Adrenal gland (tissue), 9 donors: ENCODE measurements at regions not wholly inside any gene's neighbourhood (a gene's known extent, or its start where the extent isn't known, plus 50 kb on each side); places are given as distances from the start of the nearest gene placed in this dataset.

Source experiments
- DNase-seq, 7 donors: peaks; one replicate each; pipeline ENCODE4 v3.0.0-alpha.2; 2019 to 2020
- H3K27ac ChIP-seq, 5 donors: fragments of 200-600 bp; sonication (generic) in 4 of 5; 1 replicate in 3 of 5; 2 replicates in 2 of 5; pipeline versions ENCODE4 v1.5.1 to v1.8.0; 2016 to 2020; ENCODE audit warnings: mild to moderate bottlenecking in 1 of 5
- H3K27me3 ChIP-seq: fragments of 200-600 bp; 2 replicates; pipeline ENCODE4 v1.8.0; 2021
- H3K36me3 ChIP-seq, 2 donors: fragments of 200-600 bp; replicated peaks in 1 of 2; 1 replicate in 1 of 2; 2 replicates in 1 of 2; pipeline versions ENCODE4 v1.5.1 to v1.8.0; 2018 to 2022
- H3K4me1 ChIP-seq, 2 donors: fragments of 200-600 bp; replicated peaks in 1 of 2; 1 replicate in 1 of 2; 2 replicates in 1 of 2; pipeline versions ENCODE4 v1.5.1 to v1.8.0; 2018 to 2021
- H3K4me3 ChIP-seq, 4 donors: fragments of 200-600 bp; sonication (generic) in 3 of 4; one replicate each; pipeline ENCODE4 v1.5.1; 2016 to 2018
- H3K9me3 ChIP-seq, 3 donors: fragments of 200-600 bp; sonication (generic) in 1 of 3; replicated peaks in 1 of 3; 1 replicate in 2 of 3; 2 replicates in 1 of 3; pipeline versions ENCODE4 v1.5.1 to v1.8.0; 2016 to 2021
- POLR2A ChIP-seq, 2 donors: fragments of 450-650 bp; IDR thresholded peaks; one replicate each; pipeline ENCODE4 v1.6.1; 2017; ENCODE audit warnings: antibody characterized with exemption in 2 of 2, mild to moderate bottlenecking in 2 of 2, moderate library complexity in 1 of 2
- WGBS, 4 donors: extraction: QIAGEN DNeasy Blood & Tissue Kit in 2 of 4; methylation state at CpG; one replicate each; pipeline versions ENCODE4 v1.1.5 to v1.1.7; 2013 to 2017; 5-methylcytosine and 5-hydroxymethylcytosine counted together
- intact Hi-C, 2 donors: fragments of 100-400 bp; cut with DNase I; formaldehyde crosslinking; loops; one replicate each; pipeline versions ENCODE4 v1.14.1 to v1.15.0; 2022 to 2023
- TF ChIP-seq, protein P1 (sequence below), 6 experiments: fragments of 450-650 bp in 4 of 6; fragments of 200-600 bp in 2 of 6; sonication (generic) in 1 of 6; IDR thresholded peaks; 1 replicate in 5 of 6; 2 replicates in 1 of 6; pipeline versions ENCODE4 v1.5.1 to v1.8.0; 2016 to 2021; ENCODE audit warnings: antibody characterized with exemption in 6 of 6, mild to moderate bottlenecking in 2 of 6, moderate library complexity in 1 of 6
- donor health status: healthy with polysubstance abuse.
- donor health status: Bipolar disorder and iron deficiency.
- donor health status: DM: yes; HTN: yes; CAD: no.
- donor health status: DM: no; HTN: no; CAD: no.
- donor health status: DM: no; HTN: no; CAD: no.

- 81 to 89% (median 85%) methylated on average over 7 of the region's 7 CpGs for WGBS, 4 donors
- intact Hi-C loops: no loop called here
- Histone ChIP-seq H3K4me3 (no peak overlapping the region), H3K9me3 (no peaks in the 10 kb centered on the region), H3K27ac (peak overlapping the region in 1 of 5 donors; percentile 2), H3K27me3 (no peaks in the 10 kb centered on the region), H3K4me1 (peaks cover 0 to 19% of the 10 kb centered on the region in 2 donors), H3K36me3 (no peaks in the 10 kb centered on the region)
- TF ChIP-seq POLR2A (IDR thresholded peaks at IDR 0.05): no peak
- TF ChIP-seq, protein P1, sequence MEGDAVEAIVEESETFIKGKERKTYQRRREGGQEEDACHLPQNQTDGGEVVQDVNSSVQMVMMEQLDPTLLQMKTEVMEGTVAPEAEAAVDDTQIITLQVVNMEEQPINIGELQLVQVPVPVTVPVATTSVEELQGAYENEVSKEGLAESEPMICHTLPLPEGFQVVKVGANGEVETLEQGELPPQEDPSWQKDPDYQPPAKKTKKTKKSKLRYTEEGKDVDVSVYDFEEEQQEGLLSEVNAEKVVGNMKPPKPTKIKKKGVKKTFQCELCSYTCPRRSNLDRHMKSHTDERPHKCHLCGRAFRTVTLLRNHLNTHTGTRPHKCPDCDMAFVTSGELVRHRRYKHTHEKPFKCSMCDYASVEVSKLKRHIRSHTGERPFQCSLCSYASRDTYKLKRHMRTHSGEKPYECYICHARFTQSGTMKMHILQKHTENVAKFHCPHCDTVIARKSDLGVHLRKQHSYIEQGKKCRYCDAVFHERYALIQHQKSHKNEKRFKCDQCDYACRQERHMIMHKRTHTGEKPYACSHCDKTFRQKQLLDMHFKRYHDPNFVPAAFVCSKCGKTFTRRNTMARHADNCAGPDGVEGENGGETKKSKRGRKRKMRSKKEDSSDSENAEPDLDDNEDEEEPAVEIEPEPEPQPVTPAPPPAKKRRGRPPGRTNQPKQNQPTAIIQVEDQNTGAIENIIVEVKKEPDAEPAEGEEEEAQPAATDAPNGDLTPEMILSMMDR (IDR thresholded peaks at IDR 0.05): no peak
- no peak for DNase-seq
Measured at GRCh38 chr4:108355902-108356535, 187.3 kb upstream of the LEF1 start.

DNA sequence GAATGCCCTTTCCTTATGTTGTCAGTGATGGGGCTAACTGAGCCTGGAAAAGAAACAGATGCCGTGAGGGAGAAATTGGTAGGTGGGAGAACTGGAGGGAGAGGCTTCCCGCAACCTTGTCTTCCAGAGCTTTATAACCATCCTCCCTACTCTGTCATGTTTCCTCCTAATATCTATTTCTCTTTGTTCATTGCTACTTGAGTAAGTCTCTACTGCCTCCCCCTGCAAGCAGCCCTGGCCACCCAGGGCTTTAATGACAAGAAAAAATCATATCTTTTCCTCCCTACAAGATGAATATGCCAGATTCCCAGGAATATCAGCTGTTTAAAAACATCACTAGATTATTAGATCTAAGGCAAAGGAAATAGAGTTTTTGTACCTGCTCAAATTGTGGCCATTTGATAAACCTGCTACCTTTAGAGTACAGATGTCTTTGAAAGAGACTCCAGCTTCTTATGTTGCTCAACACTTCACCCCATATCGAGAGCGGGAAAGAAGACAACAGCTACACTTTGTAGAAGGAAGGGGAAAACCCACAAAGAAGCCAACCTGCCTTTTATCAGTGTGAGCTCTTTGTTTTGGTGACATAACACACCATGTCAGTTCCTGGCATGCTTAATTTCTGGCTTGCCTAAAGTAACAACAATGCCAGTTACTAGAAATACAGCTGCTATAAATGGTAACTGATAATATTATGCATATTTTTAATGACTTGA lies 186.6 kb upstream of the LEF1 start:
- 54 to 77% (median 64%) methylated on average over 4 of the region's 4 CpGs for WGBS, 4 donors
- intact Hi-C loops: no loop called here
- no peak for TF ChIP-seq POLR2A (IDR thresholded peaks at IDR 0.05)
- TF ChIP-seq, protein P1 (IDR thresholded peaks at IDR 0.05): no peak
- H3K36me3 ChIP-seq: no peaks in the 10 kb centered on the region
- H3K4me3 ChIP-seq: no peak overlapping the region
- H3K4me1 ChIP-seq: peaks cover 0 to 19% of the 10 kb centered on the region in 2 donors
- H3K27me3 ChIP-seq: no peaks in the 10 kb centered on the region
- peak in 1 of 7 donors; percentile 20 for DNase-seq
- H3K27ac ChIP-seq: peak overlapping the region in 1 of 5 donors; percentile 2
- H3K9me3 ChIP-seq: no peaks in the 10 kb centered on the region

GRCh38 chr4:108352664-108353308 lies 184.1 kb upstream of the LEF1 start:
- Histone ChIP-seq H3K27ac (peak overlapping the region in 1 of 5 donors; percentile 23), H3K4me3 (no peak overlapping the region), H3K27me3 (no peaks in the 10 kb centered on the region), H3K4me1 (peaks cover 0 to 19% of the 10 kb centered on the region in 2 donors), H3K36me3 (no peaks in the 10 kb centered on the region), H3K9me3 (no peaks in the 10 kb centered on the region)
- no peak for DNase-seq
- no peak for TF ChIP-seq POLR2A (IDR thresholded peaks at IDR 0.05)
- TF ChIP-seq, protein P1 (IDR thresholded peaks at IDR 0.05): no peak
- 49 to 60% (median 52%) methylated on average over 6 of the region's 6 CpGs for WGBS, 4 donors
- intact Hi-C loops: no loop called here

- Histone ChIP-seq H3K4me1 (peaks cover 0 to 19% of the 10 kb centered on the region in 2 donors), H3K36me3 (no peaks in the 10 kb centered on the region), H3K27ac (no peak overlapping the region), H3K4me3 (no peak overlapping the region), H3K9me3 (no peaks in the 10 kb centered on the region), H3K27me3 (no peaks in the 10 kb centered on the region)
- intact Hi-C loops: no loop called here
- no peak for TF ChIP-seq POLR2A (IDR thresholded peaks at IDR 0.05)
- TF ChIP-seq, protein P1 (IDR thresholded peaks at IDR 0.05): no peak
- WGBS, 4 donors: 27 to 38% (median 33%) methylated on average over 1 of the region's 1 CpG
- DNase-seq: no peak
Measured at GRCh38 chr4:108351791-108352190, 183.1 kb upstream of the LEF1 start.
